HepG2 (cell line): ENCODE measurements at regions not wholly inside any gene's neighbourhood (a gene's known extent, or its start where the extent isn't known, plus 50 kb on each side); places are given as distances from the start of the nearest gene placed in this dataset.

Source experiments
- ATAC-seq: fragments of 200-7000 bp; cut with Tn5 transposase; 3 replicates; pipeline ENCODE4 v1.9.1; 2020; ENCODE audit warnings: mild to moderate bottlenecking, moderate library complexity
- BruUV-seq: library from RNA; stranded (reverse); fragments of 400-500 nt; replicated peaks from 2 replicates; lab custom pipeline; 2021; lab: Mats Ljungman, UMichigan
- CTCF ChIA-PET: fragments of 300-600 bp; formaldehyde crosslinking; extraction: SDS; loops from one replicate; lab custom pipeline; 2021; ENCODE audit warnings: low total read pairs, inconsistent platforms, low intra/inter-chr PET ratio; lab: Yijun Ruan, JAX
- POLR2A ChIA-PET: fragments of 350-600 bp; sonication (Branson Sonifier 250); formaldehyde crosslinking; loops from one replicate; lab custom pipeline; 2020; ENCODE audit warnings: antibody characterized with exemption, inconsistent platforms; lab: Yijun Ruan, JAX
- DNase-seq: peaks from one replicate; pipeline ENCODE4 v3.0.0-alpha.2; 2015; ENCODE audit warnings: low spot score
- FAIRE-seq: peaks from 3 replicates; lab custom pipeline; 2011; peaks lifted over from hg19 to GRCh38; lab: Jason Lieb, UNC
- H2AFZ ChIP-seq: one replicate; pipeline ENCODE4 v1.6.1; 2011; ENCODE audit warnings: low read length, inconsistent platforms
- H3K27ac ChIP-seq: fragments of 300-600 bp; 3 replicates; pipeline ENCODE4 v1.8.0; 2011; ENCODE audit warnings: mixed run types, mild to moderate bottlenecking, mixed read lengths, low read length, inconsistent platforms; ENCODE audit not compliant: insufficient read depth; ENCODE audit errors: extremely low read length
- H3K27me3 ChIP-seq, 2 experiments: fragments of 200-600 bp in 1 of 2; 2 replicates in 1 of 2; 3 replicates in 1 of 2; pipeline versions ENCODE4 v1.6.0 to v1.8.0; 2011; ENCODE audit warnings: low read length in 2 of 2, mild to moderate bottlenecking in 2 of 2, moderate library complexity in 2 of 2, inconsistent platforms in 1 of 2; ENCODE audit not compliant: insufficient read depth in 2 of 2, control insufficient read depth in 1 of 2
- H3K36me3 ChIP-seq, 2 experiments: fragments of 200-600 bp in 1 of 2; replicated peaks in 1 of 2; 2 replicates in 1 of 2; 3 replicates in 1 of 2; pipeline versions ENCODE4 v1.5.1 to v1.8.0; 2011; ENCODE audit warnings: low read length in 2 of 2, inconsistent platforms in 1 of 2; ENCODE audit not compliant: insufficient read depth in 2 of 2, control insufficient read depth in 1 of 2
- H3K4me1 ChIP-seq: 2 replicates; pipeline ENCODE4 v1.5.1; 2012; ENCODE audit warnings: low read length, inconsistent platforms; ENCODE audit not compliant: insufficient read depth
- H3K4me2 ChIP-seq: 2 replicates; pipeline ENCODE4 v1.6.0; 2011; ENCODE audit warnings: low read depth, low read length, inconsistent platforms
- H3K4me3 ChIP-seq, 3 experiments: fragments of 200-600 bp in 1 of 3; sonication (generic), shearing (Covaris generic) in 1 of 3; replicated peaks in 1 of 3; 2 replicates each; pipeline ENCODE4 v1.5.1; 2011 to 2016; ENCODE audit warnings: low read length in 3 of 3, inconsistent platforms in 2 of 3, low read depth in 2 of 3, mild to moderate bottlenecking in 2 of 3, control low read depth in 1 of 3, mixed read lengths in 1 of 3; ENCODE audit not compliant: insufficient read depth in 1 of 3
- H3K79me2 ChIP-seq: one replicate; pipeline ENCODE4 v1.6.1; 2011; ENCODE audit warnings: low read length, inconsistent platforms; ENCODE audit not compliant: insufficient read depth
- H3K9ac ChIP-seq: 2 replicates; pipeline ENCODE4 v1.6.0; 2011; ENCODE audit warnings: mild to moderate bottlenecking, low read depth, low read length, inconsistent platforms; ENCODE audit not compliant: insufficient read depth
- H3K9me3 ChIP-seq: 2 replicates; pipeline ENCODE4 v1.5.1; 2012; ENCODE audit warnings: mild to moderate bottlenecking, low read length
- H4K20me1 ChIP-seq: 2 replicates; pipeline ENCODE4 v1.6.0; 2011; ENCODE audit warnings: inconsistent platforms, mild to moderate bottlenecking, low read length, moderate library complexity; ENCODE audit not compliant: insufficient read depth
- CCDC6 ChIP-seq: sonication (generic); formaldehyde crosslinking; IDR thresholded peaks from 2 replicates; pipeline ENCODE4 v1.8.1; 2022; ENCODE audit warnings: mild to moderate bottlenecking, missing genetic modification reagents, moderate library complexity
- FOXK2 ChIP-seq: fragments of 450-650 bp; IDR thresholded peaks from 2 replicates; pipeline ENCODE4 v1.6.1; 2016
- GFI1 ChIP-seq: sonication (generic); formaldehyde crosslinking; IDR thresholded peaks from 2 replicates; pipeline ENCODE4 v1.5.0; 2020; ENCODE audit warnings: missing genetic modification reagents, mild to moderate bottlenecking, borderline replicate concordance
- HOXA9 ChIP-seq: sonication (generic); formaldehyde crosslinking; IDR thresholded peaks from 2 replicates; pipeline ENCODE4 v1.8.1; 2022; ENCODE audit warnings: missing genetic modification reagents, mild to moderate bottlenecking, moderate library complexity, borderline replicate concordance
- MEF2D ChIP-seq: sonication (generic); formaldehyde crosslinking; IDR thresholded peaks from 2 replicates; pipeline ENCODE4 v1.5.1; 2020; ENCODE audit warnings: mild to moderate bottlenecking, missing genetic modification reagents
- NFATC3 ChIP-seq: sonication (generic); formaldehyde crosslinking; IDR thresholded peaks from 2 replicates; pipeline ENCODE4 v1.5.1; 2020; ENCODE audit warnings: mild to moderate bottlenecking, missing genetic modification reagents
- NFIC ChIP-seq: IDR thresholded peaks from 2 replicates; pipeline ENCODE4 v1.6.1; 2012; ENCODE audit warnings: mild to moderate bottlenecking, low read length, inconsistent platforms
- SCMH1 ChIP-seq: sonication (generic); formaldehyde crosslinking; IDR thresholded peaks from 2 replicates; pipeline ENCODE4 v1.9.0; 2021; ENCODE audit warnings: missing genetic modification reagents, mild to moderate bottlenecking, borderline replicate concordance
- TP53 ChIP-seq: sonication (generic); formaldehyde crosslinking; conservative IDR thresholded peaks from 2 replicates; pipeline ENCODE4 v1.4.0; 2020; ENCODE audit warnings: missing genetic modification reagents
- ZFP36L2 ChIP-seq: sonication (generic); formaldehyde crosslinking; IDR thresholded peaks from 2 replicates; pipeline ENCODE4 v1.4.0; 2020; ENCODE audit warnings: missing genetic modification reagents
- ZFP41 ChIP-seq: sonication (generic); formaldehyde crosslinking; IDR thresholded peaks from 2 replicates; pipeline ENCODE4 v1.4.0; 2020; ENCODE audit warnings: mild to moderate bottlenecking, missing genetic modification reagents, borderline replicate concordance
- ZNF383 ChIP-seq: sonication (generic); formaldehyde crosslinking; IDR thresholded peaks from 2 replicates; pipeline ENCODE4 v1.4.0; 2020; ENCODE audit warnings: missing genetic modification reagents, mild to moderate bottlenecking, borderline replicate concordance
- ZNF709 ChIP-seq: sonication (generic); formaldehyde crosslinking; IDR thresholded peaks from 2 replicates; pipeline ENCODE4 v1.5.0; 2020; ENCODE audit warnings: mild to moderate bottlenecking, missing genetic modification reagents
- ZSCAN12 ChIP-seq: sonication (generic); formaldehyde crosslinking; IDR thresholded peaks from 2 replicates; pipeline ENCODE4 v1.9.0; 2021; ENCODE audit warnings: mild to moderate bottlenecking, missing genetic modification reagents
- WGBS: methylation state at CpG from one replicate; pipeline ENCODE4 v1.1.6; 2017; ENCODE audit warnings: low lambda C conversion rate; 5-methylcytosine and 5-hydroxymethylcytosine counted together
- in situ Hi-C: cut with HindIII; loops from 2 replicates; pipeline ENCODE4 v1.10.0; 2017; ENCODE audit warnings: low pct_unique_long_range_greater_than_20kb; ENCODE audit not compliant: extremely low pct_ligation_motif_present
- intact Hi-C: fragments of 100-400 bp; cut with micrococcal nuclease; formaldehyde crosslinking; loops from one replicate; pipeline ENCODE4 v1.10.0; 2022; ENCODE audit not compliant: unreplicated experiment
- TF ChIP-seq, protein P1 (sequence below): sonication (generic); formaldehyde crosslinking; IDR thresholded peaks from 2 replicates; pipeline ENCODE4 v1.4.0; 2020; ENCODE audit warnings: missing genetic modification reagents

- Histone ChIP-seq H3K9me3 (no peaks in the 10 kb centered on the region), H4K20me1 (no peaks in the 10 kb centered on the region), H3K9ac (no peak overlapping the region), H3K4me2 (no peak overlapping the region), H3K27me3 (peaks cover 1 to 13% of the 10 kb centered on the region in 2 experiments; a peak in 3 of 5 replicates), H3K27ac (no peak overlapping the region), H3K4me1 (no peaks in the 10 kb centered on the region), H3K36me3 (no peaks in the 10 kb centered on the region), H3K79me2 (no peaks in the 10 kb centered on the region), H3K4me3 (no peak overlapping the region), H2AFZ (no peak overlapping the region)
- no TSS peak for BruUV-seq
- in situ Hi-C loops (no loop called here), intact Hi-C loops (no loop called here)
- DNase-seq (no peak), FAIRE-seq (no peak), ATAC-seq (no peak)
- ChIA-PET CTCF (no interaction called here), POLR2A (no interaction called here)
- WGBS, result 32% methylated on average over 7 of the region's 11 CpGs
- TF ChIP-seq GFI1 (CRISPR knock-in tag) (no peak), TP53 (no peak), NFIC (no peak), ZNF709 (CRISPR knock-in tag) (no peak), CCDC6 (CRISPR knock-in tag) (no peak), ZNF383 (no peak), NFATC3 (CRISPR knock-in tag) (no peak), ZFP41 (CRISPR knock-in tag) (no peak), FOXK2 (no peak), SCMH1 (CRISPR knock-in tag) (no peak), HOXA9 (CRISPR knock-in tag) (no peak), ZSCAN12 (CRISPR knock-in tag) (no peak), ZFP36L2 (CRISPR knock-in tag) (no peak), MEF2D (CRISPR knock-in tag) (no peak)
- TF ChIP-seq, protein P1, sequence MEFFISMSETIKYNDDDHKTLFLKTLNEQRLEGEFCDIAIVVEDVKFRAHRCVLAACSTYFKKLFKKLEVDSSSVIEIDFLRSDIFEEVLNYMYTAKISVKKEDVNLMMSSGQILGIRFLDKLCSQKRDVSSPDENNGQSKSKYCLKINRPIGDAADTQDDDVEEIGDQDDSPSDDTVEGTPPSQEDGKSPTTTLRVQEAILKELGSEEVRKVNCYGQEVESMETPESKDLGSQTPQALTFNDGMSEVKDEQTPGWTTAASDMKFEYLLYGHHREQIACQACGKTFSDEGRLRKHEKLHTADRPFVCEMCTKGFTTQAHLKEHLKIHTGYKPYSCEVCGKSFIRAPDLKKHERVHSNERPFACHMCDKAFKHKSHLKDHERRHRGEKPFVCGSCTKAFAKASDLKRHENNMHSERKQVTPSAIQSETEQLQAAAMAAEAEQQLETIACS (CRISPR knock-in tag), result no peak
These were observed 93.5 kb upstream of the FZD10 start for GRCh38 chr12:130068741-130069140.
